LHCN-M2 (cell line): ENCODE measurements at regions not wholly inside any gene's neighbourhood (a gene's known extent, or its start where the extent isn't known, plus 50 kb on each side); places are given as distances from the start of the nearest gene placed in this dataset.

ENCODE experiments used
- DNase-seq: peaks from one replicate; pipeline ENCODE4 v3.0.0-alpha.2; 2012; ENCODE audit warnings: low read depth

GRCh38 chr10:20726381-20726780, 170.7 kb downstream of the NEBL start:
- no peak for DNase-seq

GRCh38 chr10:20714979-20715378, 182.1 kb downstream of the NEBL start:
- DNase-seq = no peak

DNA sequence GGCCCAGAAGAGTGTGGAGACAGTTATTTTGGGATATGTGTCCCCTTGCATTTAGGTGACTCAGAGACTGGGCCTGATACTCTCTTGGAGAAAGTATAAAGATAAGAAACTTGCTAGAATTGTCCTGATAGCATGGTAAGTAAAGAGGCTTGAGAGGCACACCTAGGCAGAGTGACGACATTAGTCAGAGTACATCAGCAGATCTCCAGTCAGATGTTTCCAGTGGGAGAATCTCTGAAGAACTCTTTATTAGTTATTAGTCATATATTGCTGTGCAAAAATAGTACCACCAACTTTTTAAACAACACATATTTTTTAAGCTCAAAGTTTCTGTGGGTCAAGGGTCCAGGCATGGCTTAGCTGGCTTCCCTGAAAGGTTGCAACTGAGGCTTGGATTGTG, 182.6 kb downstream of the NEBL start:
- peak; percentile 9 for DNase-seq

GRCh38 chr10:20713420-20713819, 183.7 kb downstream of the NEBL start:
- no peak for DNase-seq

DNA sequence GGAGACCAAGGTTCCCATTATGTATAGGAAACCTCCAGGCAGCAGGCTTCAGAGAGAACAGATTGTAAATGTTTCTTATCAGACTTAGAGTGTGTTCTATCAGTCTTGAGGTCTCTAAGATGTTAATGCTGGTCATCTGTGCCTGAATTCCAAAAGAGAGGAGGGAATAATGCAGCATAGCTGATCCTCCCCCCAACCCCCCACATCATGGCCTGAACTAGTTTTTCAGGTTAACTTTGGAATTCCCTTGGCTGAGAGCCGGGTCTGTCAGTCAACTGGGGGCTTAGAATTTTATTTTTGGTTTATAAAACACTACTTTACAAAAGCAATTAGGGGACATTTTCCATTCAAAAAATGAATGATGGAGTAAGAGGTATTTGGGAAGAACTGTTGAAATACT, 184.3 kb downstream of the NEBL start:
- no peak for DNase-seq

DNA sequence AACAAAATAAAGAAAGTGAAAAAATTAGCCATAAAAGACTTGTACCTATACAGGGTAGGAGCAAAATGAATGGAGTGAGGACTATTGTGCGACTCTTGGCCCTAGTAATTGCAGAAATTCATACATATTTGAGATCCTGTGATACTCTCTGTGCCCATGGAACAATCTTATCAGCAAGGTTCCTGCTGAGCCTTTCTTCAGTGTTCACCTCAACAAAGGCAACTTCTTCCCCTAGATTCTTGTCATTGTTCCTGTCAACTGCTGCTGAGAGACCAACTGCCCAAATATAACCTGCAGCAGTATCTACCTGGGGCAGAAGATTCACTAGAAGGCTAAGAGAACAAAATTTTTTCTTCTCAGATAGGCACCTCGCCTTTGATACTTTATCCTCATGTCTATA, 187.4 kb downstream of the NEBL start:
- no peak for DNase-seq

- DNase-seq = no peak
Observed at GRCh38 chr10:20708305-20708704, 188.8 kb downstream of the NEBL start.

DNA sequence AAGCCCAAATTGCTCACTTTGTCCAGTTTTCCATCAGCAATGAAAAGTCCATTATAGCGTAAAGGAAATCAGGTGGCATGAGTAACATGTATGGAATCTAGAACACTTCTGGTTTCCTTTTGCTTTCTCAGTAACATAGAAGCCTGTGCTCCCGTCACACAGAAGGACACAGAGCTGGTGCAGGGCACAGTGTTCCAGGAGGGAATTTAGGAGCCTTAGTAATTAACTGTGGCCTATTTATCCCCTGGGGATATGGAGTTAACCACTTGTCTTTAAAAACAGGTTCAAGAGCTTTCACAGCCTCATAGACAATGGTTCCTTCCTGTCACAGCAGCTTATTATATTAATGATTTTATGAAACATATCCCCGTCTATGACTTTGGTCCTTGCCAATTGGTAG, 189.9 kb downstream of the NEBL start:
- DNase-seq = no peak

GRCh38 chr10:20698837-20699236, 198.3 kb downstream of the NEBL start:
- DNase-seq = no peak

DNA sequence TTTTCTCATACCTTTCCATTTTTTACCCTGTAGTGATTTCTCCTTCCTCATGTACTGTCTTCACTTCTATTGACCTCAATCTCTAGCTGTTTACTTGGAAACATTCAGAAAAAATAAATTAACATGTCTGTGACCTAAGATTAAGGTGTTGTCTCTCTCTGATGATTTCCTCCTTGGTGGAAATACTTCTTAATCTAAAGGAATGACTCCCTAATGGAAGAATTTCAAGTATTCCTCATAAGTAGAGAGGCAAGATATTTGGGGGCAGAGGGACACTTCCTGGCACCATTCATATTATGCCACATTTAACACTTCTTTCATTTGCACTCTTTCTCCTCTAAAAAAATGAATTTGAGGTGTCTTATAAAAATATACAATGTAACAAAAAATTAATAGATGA, 202.8 kb downstream of the NEBL start:
- no peak for DNase-seq

- DNase-seq = no peak
Observed at GRCh38 chr10:20688797-20689544, 208.1 kb downstream of the NEBL start.

- DNase-seq = no peak
Observed at GRCh38 chr10:20686015-20686635, 211.0 kb downstream of the NEBL start.

GRCh38 chr10:20685462-20685861, 211.6 kb downstream of the NEBL start:
- DNase-seq = no peak

- peak; percentile 7 for DNase-seq
Observed at GRCh38 chr10:20683345-20683744, 213.8 kb downstream of the NEBL start.

DNA sequence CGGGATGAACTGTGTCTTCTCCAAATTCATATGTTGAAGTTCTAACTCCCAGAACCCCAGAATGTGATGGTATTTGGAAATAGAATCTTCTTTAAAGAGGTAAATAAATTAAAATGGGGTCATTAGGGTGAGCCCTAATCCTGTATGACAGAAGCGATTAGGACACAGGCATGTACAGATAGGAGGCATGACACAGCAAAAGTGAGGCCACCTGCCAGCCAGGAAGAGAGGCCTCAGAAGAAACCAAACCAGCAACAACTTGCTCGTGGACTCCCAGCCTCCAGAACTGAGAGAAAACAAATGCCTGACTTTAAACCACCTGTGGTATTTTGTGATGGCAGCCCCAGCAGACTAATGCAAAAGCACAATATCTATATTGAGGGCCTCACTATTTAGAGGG, 214.3 kb downstream of the NEBL start:
- DNase-seq = no peak

DNA sequence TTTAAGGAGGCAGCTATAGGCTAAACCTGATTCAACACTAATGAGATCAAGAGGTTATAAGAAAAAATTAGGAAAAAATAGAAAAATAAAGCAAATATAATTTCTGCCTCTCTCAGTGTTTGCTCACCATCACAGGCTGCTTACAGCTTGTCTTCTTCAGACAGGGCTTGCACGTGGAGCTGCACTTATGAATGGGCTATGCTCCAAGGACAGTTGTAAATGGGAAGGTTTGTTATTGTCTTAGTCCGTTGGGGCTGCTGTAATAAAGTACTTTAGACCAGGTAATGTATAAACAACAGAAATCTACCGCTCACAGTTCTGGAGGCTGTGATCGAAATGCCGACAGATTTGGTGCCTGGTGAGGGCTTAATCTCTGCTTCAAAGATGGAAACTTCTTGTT, 219.8 kb downstream of the NEBL start:
- no peak for DNase-seq

DNA sequence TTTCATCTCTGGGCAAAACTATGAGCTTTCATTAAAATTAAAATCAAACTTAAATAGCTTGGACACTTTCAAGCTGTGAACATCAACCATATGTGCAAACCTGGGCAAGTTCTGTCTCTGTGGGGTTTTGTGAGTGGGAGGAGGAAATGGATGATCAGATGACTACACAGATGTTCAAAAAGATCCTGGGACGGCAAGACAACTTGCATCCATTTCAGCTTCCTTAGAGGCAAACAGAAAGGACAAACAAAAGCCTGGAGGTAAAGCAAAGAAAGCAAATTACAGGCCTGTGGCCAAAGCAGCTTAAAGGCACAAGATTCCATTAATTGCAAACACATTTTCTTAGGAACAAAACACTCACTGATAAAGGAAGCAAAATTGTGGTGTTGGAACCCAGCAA, 222.2 kb downstream of the NEBL start:
- DNase-seq = peak; percentile 3

DNA sequence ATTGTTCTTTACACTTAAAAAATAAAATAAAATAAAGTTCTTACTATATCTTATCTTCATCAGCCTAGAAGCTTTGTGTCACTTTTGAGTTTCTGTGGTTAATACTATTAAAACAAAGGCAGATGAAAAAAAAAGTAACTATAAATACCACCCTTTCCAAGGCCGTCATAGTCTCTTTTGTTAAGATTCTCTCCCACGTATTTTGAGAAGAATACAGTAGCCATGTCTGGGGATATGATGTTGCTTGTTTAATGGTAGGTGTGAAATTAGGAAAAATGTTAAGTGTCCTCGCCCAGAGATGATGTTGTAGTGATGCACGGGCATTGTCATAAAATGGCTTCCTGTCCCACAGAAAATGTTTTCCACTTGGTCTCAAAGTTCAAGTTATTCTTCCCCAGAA, 223.9 kb downstream of the NEBL start:
- DNase-seq = no peak

GRCh38 chr10:20672741-20673140, 224.4 kb downstream of the NEBL start:
- no peak for DNase-seq

GRCh38 chr10:20670579-20670978, 226.5 kb downstream of the NEBL start:
- DNase-seq = no peak

- DNase-seq = no peak
Observed at GRCh38 chr10:20668985-20669384, 228.1 kb downstream of the NEBL start.

DNA sequence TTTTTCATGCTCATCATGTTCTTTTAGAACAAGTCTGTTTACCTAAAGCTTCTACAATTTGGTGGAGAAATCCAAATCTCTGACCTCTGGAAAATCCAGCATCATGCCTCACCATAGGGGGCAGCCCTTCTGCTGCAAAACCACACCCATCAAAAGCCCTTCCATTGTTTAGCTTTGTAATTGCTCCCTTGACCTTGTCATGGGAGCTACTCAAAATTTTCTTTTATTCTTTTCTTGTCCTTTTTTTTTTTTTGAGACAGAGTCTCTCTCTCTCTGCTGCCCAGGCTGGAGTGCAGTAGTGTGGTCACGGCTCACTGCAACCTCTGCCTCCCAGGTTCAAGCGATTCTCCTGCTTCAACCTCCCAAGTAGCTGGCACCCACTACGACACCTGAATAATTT, 234.4 kb downstream of the NEBL start:
- no peak for DNase-seq

- no peak for DNase-seq
Observed at GRCh38 chr10:20659225-20659624, 237.9 kb downstream of the NEBL start.

- no peak for DNase-seq
Observed at GRCh38 chr10:20658158-20658557, 239.0 kb downstream of the NEBL start.
